ENCODE measurements at regions not wholly inside any gene's neighbourhood (a gene's known extent, or its start where the extent isn't known, plus 50 kb on each side); places are given as distances from the start of the nearest gene placed in this dataset.

GRCh38 chr2:8517850-8518498 is 163.9 kb upstream of the ID2 start:
- DNase-seq (ENCODE audit: low read depth): no peak
- TF ChIP-seq, protein P1, sequence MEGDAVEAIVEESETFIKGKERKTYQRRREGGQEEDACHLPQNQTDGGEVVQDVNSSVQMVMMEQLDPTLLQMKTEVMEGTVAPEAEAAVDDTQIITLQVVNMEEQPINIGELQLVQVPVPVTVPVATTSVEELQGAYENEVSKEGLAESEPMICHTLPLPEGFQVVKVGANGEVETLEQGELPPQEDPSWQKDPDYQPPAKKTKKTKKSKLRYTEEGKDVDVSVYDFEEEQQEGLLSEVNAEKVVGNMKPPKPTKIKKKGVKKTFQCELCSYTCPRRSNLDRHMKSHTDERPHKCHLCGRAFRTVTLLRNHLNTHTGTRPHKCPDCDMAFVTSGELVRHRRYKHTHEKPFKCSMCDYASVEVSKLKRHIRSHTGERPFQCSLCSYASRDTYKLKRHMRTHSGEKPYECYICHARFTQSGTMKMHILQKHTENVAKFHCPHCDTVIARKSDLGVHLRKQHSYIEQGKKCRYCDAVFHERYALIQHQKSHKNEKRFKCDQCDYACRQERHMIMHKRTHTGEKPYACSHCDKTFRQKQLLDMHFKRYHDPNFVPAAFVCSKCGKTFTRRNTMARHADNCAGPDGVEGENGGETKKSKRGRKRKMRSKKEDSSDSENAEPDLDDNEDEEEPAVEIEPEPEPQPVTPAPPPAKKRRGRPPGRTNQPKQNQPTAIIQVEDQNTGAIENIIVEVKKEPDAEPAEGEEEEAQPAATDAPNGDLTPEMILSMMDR (conservative IDR thresholded peaks at IDR 0.05; ENCODE audit: low read depth, low read length): no peak
- H3K4me3 ChIP-seq (ENCODE audit: low read depth, low read length): no peak overlapping the region

DNA sequence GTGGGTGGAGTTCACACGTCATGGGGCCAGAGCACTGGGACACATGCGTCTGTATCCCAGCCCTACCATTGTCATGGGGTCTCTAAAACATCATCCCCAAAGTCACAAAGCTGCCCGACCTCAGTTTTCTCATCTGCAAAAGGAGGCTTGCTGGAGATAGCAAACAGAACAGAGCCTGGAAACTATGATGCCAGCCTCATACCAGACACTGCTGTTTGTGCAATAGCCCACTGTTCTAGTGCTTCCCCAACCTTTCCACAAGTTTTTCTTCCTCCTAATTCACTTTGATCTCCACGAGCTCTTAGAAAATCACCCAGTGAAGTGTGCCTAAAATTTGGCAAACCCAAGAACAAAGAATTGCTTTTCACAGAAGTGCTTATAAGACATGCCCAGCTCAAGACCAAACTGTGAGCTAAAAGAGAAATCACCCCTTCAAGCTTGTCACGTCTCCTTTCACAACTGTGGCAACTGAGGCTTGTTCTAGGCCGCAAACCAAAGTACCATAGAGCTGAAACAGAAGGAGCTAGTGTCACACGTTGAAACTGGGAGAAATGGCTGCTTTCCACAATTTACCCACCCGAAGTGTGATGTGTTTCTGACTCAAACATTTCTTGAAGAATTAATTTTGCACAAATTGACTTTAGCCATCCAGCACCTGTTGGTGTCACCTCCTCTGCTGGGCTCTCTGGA is 162.7 kb upstream of the ID2 start:
- no peak overlapping the region for H3K4me3 ChIP-seq (ENCODE audit: low read depth, low read length)
- TF ChIP-seq, protein P1 (conservative IDR thresholded peaks at IDR 0.05; ENCODE audit: low read depth, low read length): no peak
- DNase-seq (ENCODE audit: low read depth): no peak

- no peak for DNase-seq (ENCODE audit: low read depth)
- H3K4me3 ChIP-seq (ENCODE audit: low read depth, low read length): no peak overlapping the region
- TF ChIP-seq, protein P1 (conservative IDR thresholded peaks at IDR 0.05; ENCODE audit: low read depth, low read length): no peak
Observed at GRCh38 chr2:8520791-8521344, 161.0 kb upstream of the ID2 start.

- no peak overlapping the region for H3K4me3 ChIP-seq (ENCODE audit: low read depth, low read length)
- TF ChIP-seq, protein P1 (conservative IDR thresholded peaks at IDR 0.05; ENCODE audit: low read depth, low read length): no peak
- no peak for DNase-seq (ENCODE audit: low read depth)
Observed at GRCh38 chr2:8522687-8523086, 159.2 kb upstream of the ID2 start.

DNA sequence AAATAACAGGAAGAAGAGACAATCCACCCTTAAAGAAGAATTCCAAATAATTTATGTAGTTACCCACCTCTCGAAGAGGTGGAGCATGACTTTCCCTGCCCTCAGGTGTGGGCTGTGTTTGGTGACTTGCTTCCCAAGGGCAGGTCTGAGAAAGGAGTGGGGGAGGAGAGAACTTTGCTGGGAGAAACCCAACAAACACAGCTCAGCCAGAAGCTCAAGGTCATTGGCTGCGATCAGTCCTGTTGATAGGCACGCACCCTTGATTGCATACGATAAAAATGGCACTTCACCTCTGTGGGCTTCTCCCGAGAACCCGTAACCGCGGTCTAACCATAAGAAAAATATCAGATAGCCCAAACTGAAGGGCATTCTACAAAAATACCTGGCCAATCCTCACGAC is 157.5 kb upstream of the ID2 start:
- DNase-seq (ENCODE audit: low read depth): no peak
- TF ChIP-seq, protein P1 (conservative IDR thresholded peaks at IDR 0.05; ENCODE audit: low read depth, low read length): no peak

DNA sequence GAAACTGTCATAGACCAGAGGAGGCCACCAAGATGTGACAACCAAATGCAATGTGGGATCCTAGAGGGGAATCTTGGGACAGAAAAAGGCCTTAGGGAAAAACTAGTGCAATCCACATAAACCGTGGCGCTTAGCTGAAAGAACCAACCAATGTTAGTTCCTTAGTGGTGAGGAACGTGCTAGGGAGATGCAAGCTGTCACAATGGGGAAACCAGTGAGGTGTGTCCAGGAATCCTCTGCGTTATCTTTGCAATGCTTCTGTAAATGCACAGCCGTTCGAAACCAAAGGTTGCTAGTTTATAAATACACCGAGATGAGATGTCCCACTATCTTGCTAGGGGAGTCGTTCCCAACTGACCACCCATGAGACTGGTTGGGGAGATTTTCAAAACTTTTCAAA is 157.0 kb upstream of the ID2 start:
- DNase-seq (ENCODE audit: low read depth): no peak
- TF ChIP-seq, protein P1 (conservative IDR thresholded peaks at IDR 0.05; ENCODE audit: low read depth, low read length): no peak
- no peak overlapping the region for H3K4me3 ChIP-seq (ENCODE audit: low read depth, low read length)

More for the DNA sequence above, 157.5 kb upstream of the ID2 start:
- no peak overlapping the region for H3K4me3 ChIP-seq (ENCODE audit: low read depth, low read length)

All from epithelial cell of proximal tubule (primary cell).